ENCODE measurements at regions not wholly inside any gene's neighbourhood (a gene's known extent, or its start where the extent isn't known, plus 50 kb on each side); places are given as distances from the start of the nearest gene placed in this dataset.

- no peak for TF ChIP-seq CTCF (conservative IDR thresholded peaks at IDR 0.05; ENCODE audit: low read length)
- no peak for TF ChIP-seq EZH2phosphoT487 (IDR thresholded peaks at IDR 0.05; ENCODE audit: borderline replicate concordance, low read depth, low read length)
These were observed 808.8 kb upstream of the EEF2KMT start for GRCh38 chr16:5906351-5906750.
